A673 (cell line): ENCODE measurements at regions not wholly inside any gene's neighbourhood (a gene's known extent, or its start where the extent isn't known, plus 50 kb on each side); places are given as distances from the start of the nearest gene placed in this dataset.

Experiments used
- CTCF ChIP-seq: fragments of 300-800, 200-600 bp; sonication (generic); conservative IDR thresholded peaks from 2 replicates; pipeline ENCODE4 v1.5.1; 2017; ENCODE audit warnings: low read depth, mild to moderate bottlenecking, antibody characterized with exemption, low read length, moderate library complexity, mixed read lengths
- EZH2 ChIP-seq: fragments of 200-600 bp; sonication (generic); IDR thresholded peaks from 2 replicates; pipeline ENCODE4 v1.6.1; 2017; ENCODE audit warnings: borderline replicate concordance, low read depth, mild to moderate bottlenecking, mixed read lengths, antibody characterized with exemption, low read length; ENCODE audit not compliant: poor library complexity, severe bottlenecking

DNA sequence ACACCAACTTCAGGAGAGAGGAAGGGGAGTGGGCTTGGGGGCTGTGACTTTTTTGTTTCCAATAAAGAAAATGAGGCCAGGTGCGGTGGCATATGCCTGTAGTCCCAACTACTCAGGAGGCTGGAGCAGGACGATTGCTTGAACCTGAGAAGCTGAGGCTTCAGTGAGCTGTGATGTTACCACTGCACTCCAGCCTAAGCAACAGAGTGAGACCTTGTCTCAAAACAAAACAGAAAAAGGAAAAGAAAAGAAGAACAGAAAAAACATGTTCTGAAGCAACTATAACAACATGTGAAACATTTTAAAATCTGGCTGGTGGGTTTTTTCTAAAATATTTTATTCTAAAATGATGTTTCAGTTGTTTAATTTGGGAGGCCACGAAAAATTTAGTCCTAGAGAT lies 554.0 kb upstream of the ZFHX3 start:
- no peak for TF ChIP-seq CTCF
- no peak for TF ChIP-seq EZH2
